Uterus (tissue), 3 donors: ENCODE measurements at regions not wholly inside any gene's neighbourhood (a gene's known extent, or its start where the extent isn't known, plus 50 kb on each side); places are given as distances from the start of the nearest gene placed in this dataset.

Source experiments
- DNase-seq, 2 donors: peaks; one replicate each; pipeline ENCODE4 v3.0.0-alpha.2; 2019 to 2020
- H3K27ac ChIP-seq, 2 donors: fragments of 200-600 bp; sonication (generic); 1 replicate in 1 of 2; 2 replicates in 1 of 2; pipeline ENCODE4 v1.5.1; 2016 to 2018
- H3K27me3 ChIP-seq, 2 donors: fragments of 200-600 bp; sonication (generic); one replicate each; pipeline ENCODE4 v1.5.1; 2018 to 2019; ENCODE audit warnings: control low read depth in 1 of 2
- H3K36me3 ChIP-seq, 2 donors: fragments of 200-600 bp; sonication (generic); one replicate each; pipeline ENCODE4 v1.5.1; 2019; ENCODE audit warnings: control low read depth in 1 of 2
- H3K4me1 ChIP-seq, 2 donors: fragments of 200-600 bp; sonication (generic); one replicate each; pipeline ENCODE4 v1.5.1; 2018 to 2019; ENCODE audit warnings: control low read depth in 1 of 2
- H3K4me3 ChIP-seq, 2 donors: fragments of 200-600 bp; sonication (generic); 1 replicate in 1 of 2; 2 replicates in 1 of 2; pipeline ENCODE4 v1.5.1; 2018 to 2019; ENCODE audit warnings: mild to moderate bottlenecking in 1 of 2
- H3K9me3 ChIP-seq, 2 donors: fragments of 200-600 bp; sonication (generic); one replicate each; pipeline ENCODE4 v1.5.1; 2019; ENCODE audit warnings: control low read depth in 1 of 2
- CTCF ChIP-seq, 4 experiments: fragments of 200-600 bp in 2 of 4; fragments of 450-650 bp in 2 of 4; sonication (generic) in 2 of 4; IDR thresholded peaks; one replicate each; pipeline ENCODE4 v1.5.1; 2016 to 2019; ENCODE audit warnings: antibody characterized with exemption in 4 of 4, mild to moderate bottlenecking in 2 of 4, moderate library complexity in 1 of 4
- POLR2A ChIP-seq, 2 donors: fragments of 450-650 bp; IDR thresholded peaks; one replicate each; pipeline ENCODE4 v1.6.1; 2016; ENCODE audit warnings: antibody characterized with exemption in 2 of 2, mild to moderate bottlenecking in 1 of 2, moderate library complexity in 1 of 2
- intact Hi-C: fragments of 100-400 bp; cut with DNase I; formaldehyde crosslinking; loops from one replicate; pipeline ENCODE4 v1.15.1; 2023; ENCODE audit warnings: low total_unique reads
- donor health status: DM: yes; HTN: yes; CAD: no.

DNA sequence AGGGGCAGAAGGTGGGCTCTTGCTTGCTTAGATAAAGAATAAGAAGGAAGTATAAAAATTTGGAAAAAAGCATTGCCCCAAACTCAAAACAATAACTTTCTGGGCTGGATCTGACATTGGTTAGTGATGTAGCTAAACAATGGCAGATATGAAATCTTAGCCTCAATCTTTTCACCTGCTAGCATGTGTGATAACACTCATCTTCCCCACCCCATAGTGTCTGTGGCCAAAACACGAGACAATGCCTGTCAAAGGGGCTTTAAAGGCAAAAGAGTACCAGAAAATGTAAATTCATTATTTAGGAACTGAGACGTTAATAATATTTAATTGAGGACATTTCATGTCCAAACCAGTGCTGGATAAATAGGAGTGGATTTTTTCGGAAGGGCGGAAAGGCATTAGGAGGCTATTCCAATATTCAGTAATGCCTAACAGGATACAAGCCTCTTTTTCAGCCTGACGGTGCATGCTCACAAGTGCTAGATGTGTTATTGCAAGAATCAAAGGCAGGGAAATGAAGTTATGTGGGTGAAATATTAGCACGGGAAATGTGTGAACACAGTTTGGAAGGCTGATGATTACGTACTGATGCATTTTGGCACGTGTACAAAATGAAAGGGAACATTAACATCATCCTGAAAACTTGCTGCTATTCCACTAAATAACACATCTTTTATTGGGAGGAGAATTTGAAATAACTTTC, 395.7 kb downstream of the GALR1 start:
- no peaks in the 10 kb centered on the region for H3K36me3 ChIP-seq
- no peaks in the 10 kb centered on the region for H3K9me3 ChIP-seq
- no peak overlapping the region for H3K4me3 ChIP-seq
- no peak for TF ChIP-seq POLR2A (IDR thresholded peaks at IDR 0.05)
- TF ChIP-seq CTCF (IDR thresholded peaks at IDR 0.05): no peak
- no peaks in the 10 kb centered on the region for H3K4me1 ChIP-seq
- intact Hi-C loops: no loop called here
- no peaks in the 10 kb centered on the region for H3K27me3 ChIP-seq
- H3K27ac ChIP-seq: no peak overlapping the region
- no peak for DNase-seq

DNA sequence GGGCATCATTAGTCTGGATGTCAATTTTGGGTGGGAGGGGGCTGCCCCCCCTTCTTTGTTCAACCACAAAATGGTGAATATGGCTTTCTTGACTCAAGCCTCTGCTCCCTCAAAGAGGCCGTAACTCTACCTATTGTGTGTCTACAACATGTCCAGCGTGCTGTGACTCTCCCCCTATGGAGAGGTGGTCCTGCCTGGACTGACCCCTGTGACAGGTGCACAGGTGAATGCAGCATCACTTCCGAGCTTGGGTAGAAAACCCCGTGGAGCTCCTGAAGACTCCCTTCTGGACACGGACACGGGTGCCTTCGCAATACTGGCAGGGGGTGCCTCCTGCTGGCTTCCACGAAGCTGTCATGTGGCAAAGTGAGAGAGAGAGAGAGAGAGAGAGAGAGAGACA, 397.8 kb downstream of the GALR1 start:
- no peaks in the 10 kb centered on the region for H3K36me3 ChIP-seq
- no peak for TF ChIP-seq CTCF (IDR thresholded peaks at IDR 0.05)
- TF ChIP-seq POLR2A (IDR thresholded peaks at IDR 0.05): no peak
- H3K27ac ChIP-seq: no peak overlapping the region
- intact Hi-C loops: no loop called here
- no peak overlapping the region for H3K4me3 ChIP-seq
- no peak for DNase-seq
- no peaks in the 10 kb centered on the region for H3K27me3 ChIP-seq
- no peaks in the 10 kb centered on the region for H3K9me3 ChIP-seq
- H3K4me1 ChIP-seq: no peaks in the 10 kb centered on the region

GRCh38 chr18:77648411-77648810, 398.8 kb downstream of the GALR1 start:
- Histone ChIP-seq H3K9me3 (no peaks in the 10 kb centered on the region), H3K4me3 (no peak overlapping the region), H3K4me1 (no peaks in the 10 kb centered on the region), H3K27me3 (no peaks in the 10 kb centered on the region), H3K27ac (no peak overlapping the region), H3K36me3 (no peaks in the 10 kb centered on the region)
- intact Hi-C loops: no loop called here
- no peak for TF ChIP-seq CTCF (IDR thresholded peaks at IDR 0.05)
- no peak for TF ChIP-seq POLR2A (IDR thresholded peaks at IDR 0.05)
- DNase-seq: no peak

DNA sequence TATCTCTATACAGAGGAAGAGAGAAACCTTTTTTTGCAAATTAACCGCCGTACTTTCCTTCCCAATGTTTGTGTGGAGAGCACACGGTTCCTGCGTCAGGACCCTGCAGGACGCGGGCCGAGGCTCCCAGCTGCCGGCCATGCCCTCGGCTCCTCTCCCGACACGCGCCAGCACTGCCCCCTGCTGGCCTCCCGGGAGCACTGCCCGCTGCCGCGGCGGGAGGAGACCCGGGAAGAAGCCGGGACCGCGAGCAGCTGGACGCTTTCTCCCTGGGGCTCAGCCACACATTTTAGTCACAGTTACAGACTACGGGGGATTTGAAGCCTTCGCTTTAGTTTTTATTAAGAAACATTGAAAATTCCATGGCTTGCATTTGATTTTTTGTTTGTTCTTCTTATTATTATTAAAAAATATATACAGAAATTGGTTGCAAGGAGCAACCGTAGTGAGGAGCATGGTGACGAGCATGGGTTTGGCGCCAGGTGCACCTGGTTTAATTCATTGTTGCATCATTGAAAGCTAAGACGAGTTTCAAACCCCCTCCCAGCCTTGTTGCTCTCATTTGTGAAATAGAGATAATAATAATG, 401.2 kb downstream of the GALR1 start:
- TF ChIP-seq POLR2A (IDR thresholded peaks at IDR 0.05): no peak
- TF ChIP-seq CTCF (IDR thresholded peaks at IDR 0.05): peak; percentile 72 to 84 (median 82)
- Histone ChIP-seq H3K36me3 (no peaks in the 10 kb centered on the region), H3K4me3 (no peak overlapping the region), H3K4me1 (no peaks in the 10 kb centered on the region), H3K27ac (no peak overlapping the region), H3K9me3 (no peaks in the 10 kb centered on the region), H3K27me3 (no peaks in the 10 kb centered on the region)
- DNase-seq: peak; percentile 46 to 80
- intact Hi-C loops: no loop called here

DNA sequence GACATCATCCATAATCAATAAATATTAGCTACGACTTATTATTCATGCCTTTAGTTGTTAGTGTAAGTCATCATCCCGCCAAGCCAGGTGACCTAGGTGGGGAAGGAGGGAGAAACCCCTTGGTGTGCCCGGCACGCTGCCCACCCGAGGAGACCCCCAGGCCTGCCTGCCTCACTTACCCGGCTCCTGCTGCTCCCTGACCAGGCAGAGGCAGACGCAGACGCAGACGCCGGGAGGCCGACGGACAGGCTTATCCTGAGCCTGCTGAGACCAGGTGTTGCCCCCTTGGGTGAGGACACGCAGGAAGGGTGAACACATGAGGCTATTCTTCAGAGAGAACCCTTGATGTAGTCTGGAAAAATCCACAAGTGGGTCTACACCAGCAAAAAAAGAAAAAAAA, 401.8 kb downstream of the GALR1 start:
- Histone ChIP-seq H3K4me1 (no peaks in the 10 kb centered on the region), H3K9me3 (no peaks in the 10 kb centered on the region), H3K27ac (no peak overlapping the region), H3K27me3 (no peaks in the 10 kb centered on the region), H3K36me3 (no peaks in the 10 kb centered on the region), H3K4me3 (no peak overlapping the region)
- TF ChIP-seq POLR2A (IDR thresholded peaks at IDR 0.05): no peak
- no peak for TF ChIP-seq CTCF (IDR thresholded peaks at IDR 0.05)
- intact Hi-C loops: no loop called here
- no peak for DNase-seq
